ENCODE measurements at regions not wholly inside any gene's neighbourhood (a gene's known extent, or its start where the extent isn't known, plus 50 kb on each side); places are given as distances from the start of the nearest gene placed in this dataset.

DNA sequence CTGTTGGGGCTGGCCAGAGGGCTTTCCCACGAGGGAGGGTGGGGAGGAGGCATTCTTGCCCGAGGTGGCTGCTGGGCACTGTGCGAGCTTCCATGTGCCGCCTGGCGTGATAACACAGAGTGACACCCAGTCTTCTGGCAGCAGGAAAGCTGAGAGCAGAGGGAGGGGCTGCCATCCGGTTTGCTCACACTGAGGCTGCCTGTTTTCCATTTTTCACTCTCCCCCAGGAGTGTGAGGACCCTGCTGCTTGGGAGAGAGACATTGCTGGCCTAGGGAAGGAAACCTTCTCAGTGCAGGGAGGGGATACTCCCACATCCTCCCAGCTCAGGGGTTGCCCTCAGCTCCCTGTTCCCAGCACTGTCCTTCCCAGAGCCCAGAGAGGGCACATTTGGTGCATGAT is 73.1 kb downstream of the INHBB start:
- TF ChIP-seq, protein P1, sequence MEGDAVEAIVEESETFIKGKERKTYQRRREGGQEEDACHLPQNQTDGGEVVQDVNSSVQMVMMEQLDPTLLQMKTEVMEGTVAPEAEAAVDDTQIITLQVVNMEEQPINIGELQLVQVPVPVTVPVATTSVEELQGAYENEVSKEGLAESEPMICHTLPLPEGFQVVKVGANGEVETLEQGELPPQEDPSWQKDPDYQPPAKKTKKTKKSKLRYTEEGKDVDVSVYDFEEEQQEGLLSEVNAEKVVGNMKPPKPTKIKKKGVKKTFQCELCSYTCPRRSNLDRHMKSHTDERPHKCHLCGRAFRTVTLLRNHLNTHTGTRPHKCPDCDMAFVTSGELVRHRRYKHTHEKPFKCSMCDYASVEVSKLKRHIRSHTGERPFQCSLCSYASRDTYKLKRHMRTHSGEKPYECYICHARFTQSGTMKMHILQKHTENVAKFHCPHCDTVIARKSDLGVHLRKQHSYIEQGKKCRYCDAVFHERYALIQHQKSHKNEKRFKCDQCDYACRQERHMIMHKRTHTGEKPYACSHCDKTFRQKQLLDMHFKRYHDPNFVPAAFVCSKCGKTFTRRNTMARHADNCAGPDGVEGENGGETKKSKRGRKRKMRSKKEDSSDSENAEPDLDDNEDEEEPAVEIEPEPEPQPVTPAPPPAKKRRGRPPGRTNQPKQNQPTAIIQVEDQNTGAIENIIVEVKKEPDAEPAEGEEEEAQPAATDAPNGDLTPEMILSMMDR (conservative IDR thresholded peaks at IDR 0.05 in 1 of 2, IDR thresholded peaks at IDR 0.05 in 1 of 2; ENCODE audit: low read depth in 1 of 2, low read length in 2 of 2) = no peak
- no peak for TF ChIP-seq EZH2 (IDR thresholded peaks at IDR 0.05; ENCODE audit: low read length, missing control alignments)
